ENCODE measurements at regions not wholly inside any gene's neighbourhood (a gene's known extent, or its start where the extent isn't known, plus 50 kb on each side); places are given as distances from the start of the nearest gene placed in this dataset.

GRCh38 chr14:53855127-53855526, 101.5 kb downstream of the BMP4 start:
- dilution Hi-C loops (cut with MboI; ENCODE audit: extremely low pct_ligation_motif_present, low sequenced_read_pairs) = no loop called here
- no peak overlapping the region for H3K4me2 ChIP-seq (ENCODE audit: control insufficient read depth, extremely low read depth, insufficient read depth, low read depth, low read length)
- TF ChIP-seq EZH2 (IDR thresholded peaks at IDR 0.05; ENCODE audit: low read length) (no peak), CTCF (optimal IDR thresholded peaks at IDR 0.05 in 1 of 3, IDR thresholded peaks at IDR 0.05 in 1 of 3, conservative IDR thresholded peaks at IDR 0.05 in 1 of 3; ENCODE audit: extremely low read depth in 1 of 3, insufficient read depth in 2 of 3, low read length in 3 of 3) (no peak)
- DNase-seq (ENCODE audit: low read depth, low spot score) = no peak
- no peak overlapping the region for H2AFZ ChIP-seq (ENCODE audit: control insufficient read depth, low read length)
- H3K27me3 ChIP-seq (ENCODE audit: control insufficient read depth, extremely low read depth, insufficient read depth, low read length) = peaks cover 7% of the 10 kb centered on the region
- H4K20me1 ChIP-seq (ENCODE audit: control insufficient read depth, extremely low read depth, insufficient read depth, low read length) = no peaks in the 10 kb centered on the region
- H3K79me2 ChIP-seq (ENCODE audit: control insufficient read depth, insufficient read depth, low read length) = no peaks in the 10 kb centered on the region
- peaks cover 7% of the 10 kb centered on the region for H3K4me1 ChIP-seq (ENCODE audit: control insufficient read depth, extremely low read depth, insufficient read depth, low read length)
- FAIRE-seq = no peak
- no peak overlapping the region for H3K4me3 ChIP-seq (ENCODE audit: control insufficient read depth in 2 of 3, extremely low read depth in 1 of 3, insufficient read depth in 2 of 3, low read depth in 1 of 3, low read length in 3 of 3)
- H3K27ac ChIP-seq (ENCODE audit: control insufficient read depth, insufficient read depth, low read length) = no peak overlapping the region
- H3K9me1 ChIP-seq (ENCODE audit: control insufficient read depth, extremely low read depth, insufficient read depth, low read length) = no peaks in the 10 kb centered on the region
- H3K9ac ChIP-seq (ENCODE audit: control insufficient read depth, extremely low read depth, insufficient read depth, low read length) = no peak overlapping the region
- no peaks in the 10 kb centered on the region for H3K9me3 ChIP-seq (ENCODE audit: control insufficient read depth, low read depth, low read length)
- H3K36me3 ChIP-seq (ENCODE audit: control insufficient read depth in 2 of 2, extremely low read depth in 1 of 2, insufficient read depth in 2 of 2, low read length in 2 of 2) = no peaks in the 10 kb centered on the region

DNA sequence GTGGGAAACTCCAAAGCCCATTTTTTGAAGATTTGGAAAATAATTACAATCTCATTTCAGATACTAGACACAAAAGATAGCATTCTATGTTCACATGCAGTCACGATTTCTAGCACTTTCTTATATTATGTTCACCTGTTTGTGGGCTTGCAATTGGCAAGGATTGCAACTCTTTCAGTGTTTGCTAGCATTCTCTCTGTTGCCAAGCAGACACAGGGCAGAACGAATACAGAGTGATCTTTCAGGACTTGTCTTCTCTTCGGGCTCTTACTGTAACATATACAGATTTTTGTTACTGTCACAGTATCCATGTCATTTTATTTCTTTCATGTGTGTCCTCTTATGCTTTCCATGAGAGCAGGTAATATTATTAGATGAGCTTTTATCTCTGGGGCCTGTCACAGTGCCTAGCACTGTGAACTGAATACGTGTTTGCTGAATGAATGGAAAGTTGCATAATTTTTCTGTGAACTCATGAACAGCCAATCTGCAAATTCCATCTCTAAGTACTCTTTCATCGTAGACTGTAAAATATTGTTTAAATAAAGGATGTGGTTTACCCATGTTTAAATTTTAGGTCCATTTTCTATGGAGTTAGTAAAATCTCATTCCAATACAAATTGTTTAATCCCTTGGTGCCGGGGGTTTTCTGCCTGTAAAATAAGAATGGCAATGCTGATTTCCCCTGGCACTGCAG, 105.1 kb downstream of the BMP4 start:
- Histone ChIP-seq H3K27me3 (ENCODE audit: control insufficient read depth, extremely low read depth, insufficient read depth, low read length) (no peaks in the 10 kb centered on the region), H3K9ac (ENCODE audit: control insufficient read depth, extremely low read depth, insufficient read depth, low read length) (no peak overlapping the region), H2AFZ (ENCODE audit: control insufficient read depth, low read length) (no peak overlapping the region), H3K9me3 (ENCODE audit: control insufficient read depth, low read depth, low read length) (no peaks in the 10 kb centered on the region), H3K9me1 (ENCODE audit: control insufficient read depth, extremely low read depth, insufficient read depth, low read length) (no peaks in the 10 kb centered on the region), H3K27ac (ENCODE audit: control insufficient read depth, insufficient read depth, low read length) (no peak overlapping the region), H3K4me3 (ENCODE audit: control insufficient read depth in 2 of 3, extremely low read depth in 1 of 3, insufficient read depth in 2 of 3, low read depth in 1 of 3, low read length in 3 of 3) (no peak overlapping the region), H3K36me3 (ENCODE audit: control insufficient read depth in 2 of 2, extremely low read depth in 1 of 2, insufficient read depth in 2 of 2, low read length in 2 of 2) (no peaks in the 10 kb centered on the region), H3K4me1 (ENCODE audit: control insufficient read depth, extremely low read depth, insufficient read depth, low read length) (peaks cover 7% of the 10 kb centered on the region), H3K79me2 (ENCODE audit: control insufficient read depth, insufficient read depth, low read length) (no peaks in the 10 kb centered on the region), H3K4me2 (ENCODE audit: control insufficient read depth, extremely low read depth, insufficient read depth, low read depth, low read length) (no peak overlapping the region), H4K20me1 (ENCODE audit: control insufficient read depth, extremely low read depth, insufficient read depth, low read length) (no peaks in the 10 kb centered on the region)
- dilution Hi-C loops (cut with MboI; ENCODE audit: extremely low pct_ligation_motif_present, low sequenced_read_pairs) = no loop called here
- TF ChIP-seq EZH2 (IDR thresholded peaks at IDR 0.05; ENCODE audit: low read length) = no peak
- no peak for TF ChIP-seq CTCF (optimal IDR thresholded peaks at IDR 0.05 in 1 of 3, IDR thresholded peaks at IDR 0.05 in 1 of 3, conservative IDR thresholded peaks at IDR 0.05 in 1 of 3; ENCODE audit: extremely low read depth in 1 of 3, insufficient read depth in 2 of 3, low read length in 3 of 3)
- FAIRE-seq (no peak), DNase-seq (ENCODE audit: low read depth, low spot score) (no peak)

Measured in keratinocyte (primary cell).